NB4 (cell line): ENCODE measurements at regions not wholly inside any gene's neighbourhood (a gene's known extent, or its start where the extent isn't known, plus 50 kb on each side); places are given as distances from the start of the nearest gene placed in this dataset.

Experiments
- CTCF ChIP-seq: IDR thresholded peaks from one replicate; pipeline ENCODE4 v1.5.1; 2012; ENCODE audit warnings: low read depth, low read length
- TF ChIP-seq, protein P1 (sequence below): IDR thresholded peaks from 2 replicates; pipeline ENCODE4 v1.6.1; 2011; ENCODE audit warnings: low read depth, low read length

DNA sequence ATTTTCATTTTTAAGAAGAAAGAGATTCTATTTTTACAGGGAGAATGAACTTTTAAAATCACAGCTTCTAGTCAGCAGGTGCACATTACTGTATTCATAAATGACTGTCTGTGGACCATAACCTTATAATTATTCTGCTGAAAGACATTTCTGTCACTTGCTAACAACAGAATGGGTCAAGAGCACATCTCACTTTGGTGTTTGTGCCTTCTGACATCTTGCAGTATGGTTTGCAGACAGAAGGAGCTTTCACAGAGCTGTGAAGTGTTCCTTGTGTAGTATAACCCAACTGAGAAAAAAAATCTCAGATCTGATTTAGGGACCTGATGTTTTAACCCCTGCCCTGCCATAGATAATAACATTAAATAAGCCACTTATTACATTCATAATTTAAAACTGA lies 131.4 kb upstream of the CTSO start:
- TF ChIP-seq, protein P1, sequence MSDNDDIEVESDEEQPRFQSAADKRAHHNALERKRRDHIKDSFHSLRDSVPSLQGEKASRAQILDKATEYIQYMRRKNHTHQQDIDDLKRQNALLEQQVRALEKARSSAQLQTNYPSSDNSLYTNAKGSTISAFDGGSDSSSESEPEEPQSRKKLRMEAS, result no peak
- TF ChIP-seq CTCF, result no peak
